ENCODE measurements at regions not wholly inside any gene's neighbourhood (a gene's known extent, or its start where the extent isn't known, plus 50 kb on each side); places are given as distances from the start of the nearest gene placed in this dataset.

DNA sequence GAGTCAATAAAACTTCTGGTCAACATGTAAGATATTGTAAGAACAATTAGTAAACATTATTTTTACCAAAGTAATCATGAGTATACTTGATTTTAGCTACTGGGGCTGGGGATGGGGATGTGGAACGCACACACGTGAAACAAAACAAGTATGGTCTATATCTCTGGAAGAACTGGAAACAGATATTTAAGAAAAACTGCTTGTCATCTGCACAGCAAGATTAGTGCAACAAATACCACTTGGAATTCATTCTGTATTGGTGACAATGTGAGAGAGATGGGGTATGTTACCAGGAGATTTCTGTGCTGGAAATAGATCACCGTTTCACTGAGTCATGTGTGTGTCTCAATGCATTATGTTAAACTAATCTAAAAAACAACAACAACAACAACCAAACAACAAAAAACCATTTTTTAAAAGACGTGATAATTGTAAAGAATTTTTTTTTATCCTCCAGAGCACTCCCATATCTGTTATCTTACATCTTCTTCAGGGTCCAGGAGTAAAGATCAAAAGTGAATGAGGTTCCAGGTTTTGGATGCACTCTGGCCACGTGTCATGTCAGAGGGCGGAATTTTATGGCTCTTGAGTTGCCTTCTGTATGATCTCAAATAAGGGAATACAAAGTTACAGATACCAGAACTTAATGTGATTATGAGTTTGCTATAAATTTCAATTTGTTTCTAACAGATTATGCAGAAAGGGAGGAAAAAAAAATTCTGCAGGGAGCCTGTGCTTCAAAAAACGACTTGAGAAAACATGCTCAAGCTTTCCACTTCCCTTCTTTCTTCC is 153.0 kb downstream of the BBOX1 start:
- no peak for DNase-seq (ENCODE audit: low read depth, low spot score)

DNA sequence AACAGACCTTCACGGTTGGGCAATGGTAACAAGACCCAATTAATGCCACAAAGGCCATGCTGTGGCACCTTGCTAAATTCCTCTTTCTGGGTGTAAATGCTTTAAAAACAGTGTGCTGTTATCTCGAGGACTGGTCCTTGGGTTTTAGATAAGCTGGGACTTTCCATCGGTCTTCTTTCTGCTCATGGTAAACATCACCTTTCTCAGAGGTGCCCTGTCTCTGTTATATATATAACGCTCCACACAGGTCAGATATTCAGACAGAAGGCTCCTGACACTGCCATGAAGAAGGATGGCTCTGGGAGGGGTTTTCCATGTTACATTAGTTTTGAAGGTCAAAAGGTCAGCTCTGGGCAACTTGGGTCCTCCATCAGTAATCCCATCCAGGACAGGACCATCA is 151.6 kb downstream of the BBOX1 start:
- no peak for DNase-seq (ENCODE audit: low read depth, low spot score)

DNA sequence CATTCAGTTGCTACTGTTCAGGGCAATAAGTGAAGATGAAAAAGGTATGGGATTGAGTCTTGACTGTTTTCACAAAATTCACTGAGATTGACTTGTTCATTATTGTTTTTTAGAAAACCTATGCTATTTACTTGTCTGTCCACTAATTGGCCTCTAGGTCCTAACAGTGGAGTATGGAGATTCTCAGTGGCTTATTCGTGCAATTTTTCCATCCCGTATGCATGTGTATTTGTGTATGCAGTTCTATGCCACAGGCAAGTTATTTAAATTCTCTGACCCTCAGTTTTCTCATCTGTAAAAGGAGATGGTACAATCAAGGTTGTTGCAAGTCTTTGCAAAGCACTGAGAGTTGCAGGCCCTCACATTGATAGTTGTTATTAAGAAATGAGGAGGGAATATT is 151.0 kb downstream of the BBOX1 start:
- no peak for DNase-seq (ENCODE audit: low read depth, low spot score)

DNA sequence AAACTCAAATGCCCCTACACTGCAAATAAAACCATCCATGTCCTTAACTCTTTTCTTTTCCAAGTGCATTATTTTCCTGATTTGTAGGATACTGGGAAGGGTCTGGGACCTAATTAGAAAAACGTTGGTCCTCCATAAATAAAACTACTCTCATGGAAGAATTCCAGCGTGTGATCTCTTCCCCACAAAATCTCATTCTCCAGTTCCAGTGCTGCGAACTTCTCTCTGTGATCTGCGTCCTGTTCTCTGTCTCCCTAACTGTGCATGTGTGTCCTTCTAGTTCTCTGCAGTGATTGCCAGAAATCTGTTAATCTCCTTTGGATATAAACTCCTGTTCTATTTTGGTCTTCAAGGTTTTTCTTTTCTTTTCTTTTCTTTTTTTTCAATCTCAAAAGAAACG is 148.1 kb downstream of the BBOX1 start:
- DNase-seq (ENCODE audit: low read depth, low spot score), result no peak

GRCh38 chr11:27187848-27188621 is 147.4 kb downstream of the BBOX1 start:
- no peak for DNase-seq (ENCODE audit: low read depth, low spot score)

DNA sequence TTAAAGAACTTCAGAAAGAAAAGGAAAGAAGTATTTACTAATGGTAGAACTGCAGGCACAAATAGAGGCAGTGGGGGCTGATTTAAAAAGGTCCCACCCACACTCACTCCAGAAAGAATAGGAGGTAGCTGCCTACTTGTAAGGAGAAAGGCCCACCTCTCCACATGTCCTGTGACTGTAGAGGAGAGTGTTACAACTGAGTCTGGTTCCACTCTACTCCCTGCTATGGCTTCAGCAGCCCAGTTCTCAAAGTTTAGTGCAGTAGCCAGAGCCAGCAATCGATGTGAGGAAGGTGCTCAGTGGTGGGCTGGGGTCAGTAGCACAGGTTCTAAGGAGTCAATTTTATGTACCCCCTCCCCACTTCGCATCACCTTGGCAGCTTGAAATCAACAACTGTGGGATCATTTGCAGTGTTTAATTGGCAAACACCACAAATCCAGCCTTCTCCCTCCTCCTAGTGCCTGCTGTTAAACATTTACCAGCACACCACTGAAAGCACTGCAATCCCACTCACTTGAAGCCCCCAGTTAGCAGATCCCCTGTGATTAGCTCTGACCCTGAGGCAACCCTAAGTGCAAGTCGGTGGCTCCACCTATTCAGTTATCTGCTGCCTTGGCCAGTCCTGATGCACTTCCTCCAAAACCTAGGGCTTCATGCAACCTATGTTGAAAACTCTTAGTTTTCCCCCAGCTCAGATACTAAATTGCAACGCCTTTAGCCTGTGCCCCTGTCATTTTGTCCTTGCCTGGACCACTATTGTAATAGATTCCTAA is 146.6 kb downstream of the BBOX1 start:
- no peak for DNase-seq (ENCODE audit: low read depth, low spot score)

- DNase-seq (ENCODE audit: low read depth, low spot score), result no peak
These were observed 146.0 kb downstream of the BBOX1 start for GRCh38 chr11:27186580-27186979.

DNA sequence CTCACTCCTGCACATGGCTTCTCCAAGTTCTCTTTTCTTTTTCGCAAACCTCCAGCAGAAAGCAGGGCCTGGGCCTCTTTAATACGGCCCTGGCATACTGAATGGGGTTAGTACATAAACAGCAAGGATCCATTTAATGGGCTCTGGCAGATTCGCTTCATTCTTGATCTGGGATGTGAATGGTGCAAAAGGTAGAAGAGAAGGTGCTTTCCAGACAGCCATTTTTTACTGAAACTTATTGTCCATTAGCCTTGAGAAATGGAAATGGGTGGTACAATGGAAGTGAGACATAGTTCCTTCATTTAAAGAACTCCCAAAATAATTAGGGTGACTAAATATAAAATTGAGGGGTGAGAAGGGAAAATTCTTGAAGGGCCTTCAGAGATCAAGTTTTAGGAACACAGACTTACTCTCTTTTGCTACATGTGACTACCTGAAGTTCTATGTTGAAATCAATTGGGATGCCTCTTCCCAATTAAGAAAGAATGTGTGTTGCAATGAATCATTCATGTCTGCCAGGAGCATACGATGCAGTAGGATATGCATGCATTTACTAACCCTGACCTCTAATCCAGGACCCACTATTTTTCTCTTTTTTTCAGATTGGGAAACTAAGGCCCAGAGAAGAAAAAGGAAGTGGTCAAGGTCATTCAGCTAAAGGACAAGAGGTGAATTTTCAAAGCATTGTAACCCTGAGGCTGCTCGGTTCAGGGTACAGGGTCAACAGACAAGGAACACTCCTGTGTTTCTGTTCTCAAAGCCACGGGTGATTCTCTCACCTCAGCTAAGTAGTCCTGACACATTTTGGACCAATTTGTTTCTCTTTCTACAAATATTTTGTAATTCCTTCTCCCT is 144.1 kb downstream of the BBOX1 start:
- no peak for DNase-seq (ENCODE audit: low read depth, low spot score)

GRCh38 chr11:27183672-27184457 is 143.2 kb downstream of the BBOX1 start:
- peak; percentile 4 for DNase-seq (ENCODE audit: low read depth, low spot score)

DNA sequence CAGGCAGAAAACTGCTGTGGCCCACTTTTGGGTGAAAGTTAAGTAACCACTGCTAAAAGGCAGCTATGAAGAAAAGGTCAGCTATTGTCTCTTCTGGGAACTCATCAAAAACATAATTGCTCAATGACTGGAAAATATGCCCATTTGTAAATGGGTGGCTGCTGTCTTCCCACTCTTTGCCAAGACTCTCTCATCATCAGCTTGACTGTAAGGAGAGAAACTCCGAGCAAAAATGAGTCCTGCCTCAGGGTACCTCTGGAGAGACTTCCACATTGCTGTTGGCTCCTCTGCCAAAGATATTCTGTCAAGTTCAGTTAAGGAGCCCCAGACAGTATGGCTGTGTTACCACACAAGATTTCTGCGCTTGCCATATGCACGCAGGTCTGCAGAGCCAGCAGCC is 138.7 kb downstream of the BBOX1 start:
- no peak for DNase-seq (ENCODE audit: low read depth, low spot score)

GRCh38 chr11:27178859-27179258 is 138.2 kb downstream of the BBOX1 start:
- no peak for DNase-seq (ENCODE audit: low read depth, low spot score)
